ENCODE measurements at regions not wholly inside any gene's neighbourhood (a gene's known extent, or its start where the extent isn't known, plus 50 kb on each side); places are given as distances from the start of the nearest gene placed in this dataset.
A peak's percentile ranks its signal among the peaks of the same experiment; 100 is the strongest.

GRCh38 chr11:76721755-76722677, 51.5 kb upstream of the LRRC32 start:
- peak; percentile 84 for DNase-seq (ENCODE audit: low spot score)

GRCh38 chr11:76723142-76723541, 52.6 kb upstream of the LRRC32 start:
- DNase-seq (ENCODE audit: low spot score): no peak

- no peak for DNase-seq (ENCODE audit: low spot score)
Measured at GRCh38 chr11:76723548-76723947, 53.0 kb upstream of the LRRC32 start.

GRCh38 chr11:76724171-76724768, 53.7 kb upstream of the LRRC32 start:
- peak; percentile 26 for DNase-seq (ENCODE audit: low spot score)

- no peak for DNase-seq (ENCODE audit: low spot score)
Measured at GRCh38 chr11:76728227-76728626, 54.9 kb upstream of the TSKU start.

GRCh38 chr11:76728778-76729177, 54.4 kb upstream of the TSKU start:
- DNase-seq (ENCODE audit: low spot score): no peak

GRCh38 chr11:76729214-76729613, 53.9 kb upstream of the TSKU start:
- no peak for DNase-seq (ENCODE audit: low spot score)

GRCh38 chr11:76730887-76731565, 52.1 kb upstream of the TSKU start:
- no peak for DNase-seq (ENCODE audit: low spot score)

GRCh38 chr11:76732643-76733042, 50.5 kb upstream of the TSKU start:
- DNase-seq (ENCODE audit: low spot score): no peak

Data from NAMALWA (cell line).